ENCODE measurements at regions not wholly inside any gene's neighbourhood (a gene's known extent, or its start where the extent isn't known, plus 50 kb on each side); places are given as distances from the start of the nearest gene placed in this dataset.
"Not testable (repeated sequence)": the region's sequence is repeated elsewhere in the genome, so short reads cannot be mapped to it uniquely, and the experiment has no call there.

GRCh38 chr3:6287088-6287875 is 573.6 kb upstream of the GRM7 start:
- DNase-seq = no peak

DNA sequence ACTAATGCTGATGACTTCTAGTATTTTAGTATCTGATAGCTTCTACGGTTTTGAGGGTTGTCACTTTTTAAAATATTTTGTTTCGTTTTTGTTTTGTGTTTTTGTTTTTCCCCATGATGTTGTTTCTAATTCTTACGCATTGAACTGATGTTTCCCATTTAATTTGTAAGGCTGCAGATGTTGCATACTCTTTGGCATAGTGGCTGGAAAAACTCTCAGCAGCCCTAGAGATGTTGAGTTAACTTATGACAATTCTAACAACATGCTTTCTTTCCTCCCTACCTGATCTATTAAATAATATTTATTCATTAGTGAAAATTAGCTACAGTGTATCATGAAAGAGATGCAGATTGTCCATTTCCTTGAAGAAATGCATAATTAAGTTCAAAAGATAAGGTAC is 559.3 kb upstream of the GRM7 start:
- no peak for DNase-seq

DNA sequence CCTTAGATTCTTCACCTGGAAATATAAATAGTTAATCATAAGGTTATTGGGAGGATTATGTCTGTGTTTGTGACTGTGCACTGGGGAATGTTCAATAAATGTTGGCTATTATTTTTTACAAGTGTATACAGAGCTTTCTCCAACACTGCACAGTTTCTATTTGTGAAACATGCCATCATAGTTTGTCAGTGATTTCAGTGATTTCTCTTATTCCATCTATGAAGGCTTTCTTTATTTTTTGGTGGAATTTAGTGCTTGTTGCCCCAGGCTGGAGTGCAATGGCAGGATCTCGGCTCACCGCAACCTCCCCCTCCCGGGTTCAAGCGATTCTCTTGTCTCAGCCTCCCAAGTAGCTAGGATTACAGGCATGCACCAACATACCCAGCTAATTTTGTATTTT is 545.0 kb upstream of the GRM7 start:
- no peak for DNase-seq

DNA sequence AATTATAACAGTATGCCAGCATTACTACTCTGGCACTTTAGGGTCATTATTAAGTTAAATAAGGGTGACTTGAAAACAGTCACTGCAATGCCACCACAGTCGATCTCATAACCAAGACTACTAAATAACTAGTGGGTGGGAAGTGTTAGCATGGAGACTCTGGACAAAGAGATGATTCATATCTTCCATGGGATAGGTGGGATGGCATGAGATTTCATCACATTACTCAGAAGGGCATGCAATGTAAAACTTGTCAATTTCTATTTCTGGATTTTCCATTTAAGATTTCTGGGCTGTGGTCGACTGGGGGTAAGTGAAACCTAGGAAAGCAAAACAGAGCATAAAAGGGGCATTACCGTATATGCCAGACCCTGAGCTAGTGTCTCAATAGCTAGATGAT is 538.9 kb upstream of the GRM7 start:
- no peak for DNase-seq

GRCh38 chr3:6326771-6327170 is 534.1 kb upstream of the GRM7 start:
- no peak for DNase-seq

DNA sequence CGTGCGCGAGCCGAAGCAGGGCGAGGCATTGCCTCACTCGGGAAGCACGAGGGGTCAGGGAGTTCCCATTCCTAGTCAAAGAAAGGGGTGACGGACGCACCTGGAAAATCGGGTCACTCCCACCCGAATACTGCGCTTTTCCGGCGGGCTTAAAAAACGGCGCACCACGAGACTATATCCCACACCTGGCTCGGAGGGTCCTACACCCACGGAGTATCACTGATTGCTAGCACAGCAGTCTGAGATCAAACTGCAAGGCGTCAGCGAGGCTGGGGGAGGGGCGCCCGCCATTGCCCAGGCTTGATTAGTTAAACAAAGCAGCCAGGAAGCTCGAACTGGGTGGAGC is 520.0 kb upstream of the GRM7 start:
- DNase-seq = not testable (repeated sequence)

DNA sequence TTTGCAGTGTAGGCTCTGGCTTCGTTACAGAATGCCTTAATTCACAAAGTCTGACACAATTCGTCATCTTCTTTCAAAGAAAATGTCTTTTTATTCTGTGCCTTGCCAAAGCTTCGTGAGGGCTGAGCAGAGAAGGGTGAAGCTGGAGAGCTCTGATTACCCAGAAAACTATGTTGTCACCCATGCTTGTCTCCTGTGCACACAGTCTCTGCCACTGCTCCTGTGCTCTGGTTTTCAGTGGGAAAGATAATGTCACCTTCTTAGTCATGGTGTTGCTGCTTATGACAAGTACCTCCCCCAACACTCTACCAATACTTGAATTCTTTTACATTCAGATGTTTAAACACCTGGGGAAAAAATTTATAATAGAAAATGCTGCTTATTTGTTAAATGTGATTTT is 509.2 kb upstream of the GRM7 start:
- DNase-seq = no peak

DNA sequence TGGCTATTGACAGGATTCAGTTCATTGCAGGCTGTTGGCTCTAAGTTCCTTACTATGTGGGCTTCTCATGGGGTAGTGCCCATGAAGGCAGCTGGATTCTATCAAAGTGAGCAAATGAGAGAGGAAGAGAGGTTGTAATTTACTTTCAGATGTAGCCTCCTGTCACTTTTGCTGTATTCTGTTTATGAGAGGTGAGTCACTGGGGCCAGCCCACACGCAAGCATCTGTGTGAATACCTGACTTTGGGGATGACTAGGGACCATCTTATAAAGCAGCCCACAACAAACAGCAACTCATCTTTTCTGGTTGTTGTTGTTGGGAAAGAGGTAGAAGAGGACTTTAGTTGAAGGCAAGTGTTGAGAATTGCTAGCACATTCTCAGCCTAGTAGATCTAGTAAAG is 506.3 kb upstream of the GRM7 start:
- no peak for DNase-seq

- no peak for DNase-seq
Observed at GRCh38 chr3:6362406-6362805, 498.5 kb upstream of the GRM7 start.

- DNase-seq = no peak
Observed at GRCh38 chr3:6367171-6367570, 493.7 kb upstream of the GRM7 start.

DNA sequence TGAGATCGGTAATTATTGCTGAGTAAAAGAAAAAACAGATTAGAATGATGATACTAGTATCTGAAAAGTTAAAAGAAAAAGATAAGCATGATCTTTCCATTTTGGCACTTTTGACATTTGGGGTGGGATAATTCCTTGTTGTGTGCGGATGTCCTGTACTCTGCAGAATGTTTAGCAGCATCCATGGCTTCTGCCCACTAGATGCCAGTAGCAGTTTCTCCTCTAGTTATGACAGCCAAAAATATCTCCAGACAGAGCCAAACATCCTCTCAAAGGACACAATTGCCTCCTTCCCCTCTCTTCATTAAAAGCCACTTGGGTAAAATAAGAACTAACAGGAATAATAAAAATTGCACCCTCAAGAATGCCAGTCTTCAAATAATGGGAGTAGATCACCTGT is 468.8 kb upstream of the GRM7 start:
- DNase-seq = no peak

DNA sequence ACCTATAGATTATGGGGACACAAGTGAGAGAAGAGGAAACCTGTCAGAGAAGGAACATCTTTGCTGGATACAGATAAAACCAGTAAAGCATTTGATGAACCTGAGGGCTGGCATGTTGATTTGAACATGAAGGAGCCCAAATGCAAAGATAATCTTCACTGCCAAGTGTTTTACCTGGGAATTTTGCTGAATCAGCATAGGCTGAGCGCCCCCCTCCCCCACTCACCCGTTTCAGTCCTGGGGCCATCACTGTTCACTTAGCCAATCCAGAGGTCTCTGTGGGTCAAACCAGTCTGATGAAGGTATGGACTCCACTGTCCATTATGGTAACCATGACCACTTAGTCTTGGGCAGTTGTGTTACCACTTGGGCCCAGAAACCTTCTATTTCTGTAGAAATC is 466.0 kb upstream of the GRM7 start:
- DNase-seq = no peak

GRCh38 chr3:6396631-6397030 is 464.3 kb upstream of the GRM7 start:
- no peak for DNase-seq

GRCh38 chr3:6402666-6403065 is 458.2 kb upstream of the GRM7 start:
- not testable (repeated sequence) for DNase-seq

- not testable (repeated sequence) for DNase-seq
Observed at GRCh38 chr3:6406923-6407322, 454.0 kb upstream of the GRM7 start.

DNA sequence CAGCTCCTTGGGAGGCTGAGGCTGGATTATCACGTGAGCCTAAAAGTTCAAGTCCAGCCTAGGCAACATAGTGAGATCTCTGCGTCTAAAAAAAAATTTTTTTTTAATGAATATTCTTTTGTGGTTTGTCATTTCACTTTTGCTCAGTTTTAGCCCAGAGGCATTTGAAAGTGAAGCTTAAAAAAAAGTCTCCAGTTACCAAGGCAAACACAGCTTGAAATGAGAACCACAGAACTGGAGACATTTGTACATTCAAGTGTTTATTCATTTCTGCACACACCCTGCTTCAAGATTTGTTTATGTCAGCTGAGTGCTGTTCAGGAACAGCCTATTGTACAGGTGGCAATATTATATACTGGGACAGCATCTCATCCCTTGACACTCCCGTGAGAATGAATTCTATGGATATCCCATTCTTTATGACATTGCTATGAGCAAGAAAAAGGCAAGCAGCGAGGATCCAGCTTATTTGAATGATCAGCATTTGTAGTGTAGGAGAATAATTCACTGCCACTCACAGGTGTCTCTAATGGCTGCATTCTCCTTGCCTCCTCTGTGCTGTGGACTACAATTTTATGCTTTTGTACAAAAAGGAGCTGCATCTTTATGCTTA is 444.8 kb upstream of the GRM7 start:
- no peak for DNase-seq

- no peak for DNase-seq
Observed at GRCh38 chr3:6417174-6417573, 443.7 kb upstream of the GRM7 start.

DNA sequence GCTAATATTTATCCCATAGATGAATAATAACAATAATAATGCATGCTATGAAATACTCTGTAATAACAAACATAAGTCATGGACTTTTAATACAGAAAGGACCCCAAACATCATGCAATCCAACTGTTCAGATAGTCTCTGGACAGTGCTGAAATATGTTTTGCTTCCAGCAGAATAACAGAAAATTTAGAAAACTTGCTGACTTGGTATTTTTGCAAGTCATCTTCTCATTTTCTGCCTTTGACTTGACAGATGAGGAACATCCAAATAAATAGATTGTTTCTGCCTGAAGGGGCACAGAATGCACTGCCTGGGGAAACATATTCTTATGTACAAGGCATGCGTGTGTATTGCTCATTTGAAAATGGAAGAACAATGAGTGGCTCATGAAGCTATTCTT is 442.4 kb upstream of the GRM7 start:
- DNase-seq = no peak

- no peak for DNase-seq
Observed at GRCh38 chr3:6421666-6422445, 439.1 kb upstream of the GRM7 start.

DNA sequence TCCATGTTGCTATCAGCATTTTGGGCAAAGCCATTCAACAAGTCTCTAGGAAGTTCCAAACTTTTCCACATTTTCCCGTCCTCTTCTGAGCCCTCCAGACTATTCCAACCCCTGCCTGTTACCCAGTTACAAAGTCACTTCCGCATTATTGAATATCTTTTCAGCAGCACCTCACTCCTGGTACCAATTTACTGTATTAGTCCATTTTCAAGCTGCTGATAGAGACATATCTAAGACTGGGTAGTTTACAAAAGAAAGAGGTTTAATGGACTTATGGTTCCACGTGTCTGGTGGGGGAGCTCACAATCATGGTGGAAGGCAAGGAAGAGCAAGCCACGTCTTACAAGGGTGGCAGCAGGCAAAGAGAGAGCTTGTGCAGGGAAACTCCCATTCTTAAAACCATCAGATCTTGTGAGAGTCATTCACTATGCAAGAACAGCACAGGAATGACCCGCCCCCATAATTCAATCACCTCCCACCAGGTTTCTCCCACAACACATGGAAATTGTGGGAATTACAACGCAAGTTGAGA is 435.6 kb upstream of the GRM7 start:
- DNase-seq = no peak

GRCh38 chr3:6428276-6428675 is 432.6 kb upstream of the GRM7 start:
- DNase-seq = not testable (repeated sequence)

DNA sequence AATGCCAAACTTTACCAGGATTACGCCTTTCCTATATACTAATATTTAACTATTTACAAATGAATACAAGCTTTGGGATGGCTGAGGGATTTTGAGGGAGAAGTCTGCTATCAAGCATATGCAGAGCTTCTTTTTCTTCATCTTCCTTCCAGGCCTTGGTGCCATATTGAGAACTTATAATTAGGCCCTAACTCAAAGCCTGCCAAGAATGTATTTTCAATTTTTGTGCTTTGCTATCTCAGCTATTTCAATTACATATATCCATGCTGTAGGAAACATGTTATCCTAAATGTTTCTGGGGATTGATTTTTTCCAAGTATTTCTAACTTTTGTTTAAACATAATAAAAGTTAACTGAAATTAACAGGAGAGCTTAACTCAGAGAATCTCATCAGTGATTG is 425.0 kb upstream of the GRM7 start:
- no peak for DNase-seq

DNA sequence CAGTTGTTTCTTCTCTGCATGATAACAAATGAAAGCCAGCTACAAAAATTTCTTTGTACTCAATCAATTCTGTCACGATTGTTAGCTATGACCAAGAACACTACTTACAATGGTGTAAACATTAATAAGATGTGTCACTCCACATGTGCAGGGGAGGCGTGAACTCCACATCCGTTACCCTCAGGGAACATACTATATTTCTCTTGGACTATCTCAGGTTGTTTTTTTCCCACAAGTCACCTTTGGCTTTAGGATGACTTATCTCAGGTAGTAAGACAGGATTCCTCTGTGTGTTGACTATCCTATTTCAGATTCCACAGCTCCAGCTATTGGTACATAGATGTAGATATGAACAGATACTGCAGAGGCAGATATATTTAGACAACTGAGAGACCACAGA is 423.3 kb upstream of the GRM7 start:
- DNase-seq = no peak

Measured in occipital lobe (tissue), 1 donor.